A673 (cell line): ENCODE measurements at regions not wholly inside any gene's neighbourhood (a gene's known extent, or its start where the extent isn't known, plus 50 kb on each side); places are given as distances from the start of the nearest gene placed in this dataset.

Source experiments
- EZH2 ChIP-seq: fragments of 200-600 bp; sonication (generic); IDR thresholded peaks from 2 replicates; pipeline ENCODE4 v1.6.1; 2017; ENCODE audit warnings: borderline replicate concordance, low read depth, mild to moderate bottlenecking, mixed read lengths, antibody characterized with exemption, low read length; ENCODE audit not compliant: poor library complexity, severe bottlenecking
- TF ChIP-seq, protein P1 (sequence below): fragments of 300-800, 200-600 bp; sonication (generic); conservative IDR thresholded peaks from 2 replicates; pipeline ENCODE4 v1.5.1; 2017; ENCODE audit warnings: low read depth, mild to moderate bottlenecking, antibody characterized with exemption, low read length, moderate library complexity, mixed read lengths

DNA sequence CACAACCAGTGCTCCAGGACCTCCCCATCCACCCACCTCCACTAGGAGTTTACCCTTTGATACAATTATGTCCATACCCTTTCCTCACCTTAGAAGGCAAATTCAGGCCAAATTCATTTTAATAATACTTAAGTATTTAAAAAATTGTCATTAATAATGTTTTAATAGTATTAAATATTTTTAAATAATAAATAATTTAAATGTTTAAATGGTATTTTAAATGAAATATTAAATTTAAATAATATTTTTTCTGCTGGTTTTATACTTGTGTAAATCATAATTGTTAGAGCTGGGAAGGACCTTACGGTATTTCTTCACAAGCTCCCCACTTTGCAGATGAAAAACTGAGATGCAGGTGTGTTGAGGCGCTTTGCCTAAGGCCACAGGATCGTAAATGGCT lies 67.8 kb downstream of the NRN1 start:
- TF ChIP-seq, protein P1, sequence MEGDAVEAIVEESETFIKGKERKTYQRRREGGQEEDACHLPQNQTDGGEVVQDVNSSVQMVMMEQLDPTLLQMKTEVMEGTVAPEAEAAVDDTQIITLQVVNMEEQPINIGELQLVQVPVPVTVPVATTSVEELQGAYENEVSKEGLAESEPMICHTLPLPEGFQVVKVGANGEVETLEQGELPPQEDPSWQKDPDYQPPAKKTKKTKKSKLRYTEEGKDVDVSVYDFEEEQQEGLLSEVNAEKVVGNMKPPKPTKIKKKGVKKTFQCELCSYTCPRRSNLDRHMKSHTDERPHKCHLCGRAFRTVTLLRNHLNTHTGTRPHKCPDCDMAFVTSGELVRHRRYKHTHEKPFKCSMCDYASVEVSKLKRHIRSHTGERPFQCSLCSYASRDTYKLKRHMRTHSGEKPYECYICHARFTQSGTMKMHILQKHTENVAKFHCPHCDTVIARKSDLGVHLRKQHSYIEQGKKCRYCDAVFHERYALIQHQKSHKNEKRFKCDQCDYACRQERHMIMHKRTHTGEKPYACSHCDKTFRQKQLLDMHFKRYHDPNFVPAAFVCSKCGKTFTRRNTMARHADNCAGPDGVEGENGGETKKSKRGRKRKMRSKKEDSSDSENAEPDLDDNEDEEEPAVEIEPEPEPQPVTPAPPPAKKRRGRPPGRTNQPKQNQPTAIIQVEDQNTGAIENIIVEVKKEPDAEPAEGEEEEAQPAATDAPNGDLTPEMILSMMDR: no peak
- TF ChIP-seq EZH2: no peak
